ENCODE measurements at regions not wholly inside any gene's neighbourhood (a gene's known extent, or its start where the extent isn't known, plus 50 kb on each side); places are given as distances from the start of the nearest gene placed in this dataset.

GRCh38 chr19:34082289-34083077, 89.8 kb upstream of the LSM14A start:
- Histone ChIP-seq H3K27ac (ENCODE audit: insufficient read length, low read depth, low read length) (no peak overlapping the region), H2BK5ac (ENCODE audit: insufficient read length, low read length) (no peak overlapping the region), H2BK20ac (ENCODE audit: low read depth, low read length, poor library complexity, severe bottlenecking) (no peak overlapping the region), H4K8ac (replicated peaks; ENCODE audit: insufficient read length, low read depth, low read length) (no peak overlapping the region), H3K18ac (ENCODE audit: insufficient read length, low read depth, low read length) (no peak overlapping the region), H3K4ac (ENCODE audit: low read depth, low read length) (no peak overlapping the region), H2BK12ac (ENCODE audit: insufficient read length, low read depth, low read length) (no peak overlapping the region), H4K20me1 (ENCODE audit: control insufficient read depth, insufficient read depth, insufficient read length) (no peaks in the 10 kb centered on the region), H3K79me1 (ENCODE audit: insufficient read depth, low read depth, low read length, poor library complexity, severe bottlenecking) (no peaks in the 10 kb centered on the region), H3K23me2 (ENCODE audit: insufficient read length, low read depth, low read length, poor library complexity, severe bottlenecking) (no peaks in the 10 kb centered on the region), H3K9me3 (ENCODE audit: control insufficient read depth, low read depth, low read length) (no peaks in the 10 kb centered on the region), H3K9ac (ENCODE audit: extremely low read depth, insufficient read length, low read length) (no peak overlapping the region), H2AFZ (ENCODE audit: low read length) (no peak overlapping the region), H3K4me1 (ENCODE audit: insufficient read depth, low read length) (no peaks in the 10 kb centered on the region; the same call in 1 of the 2 replicates), H4K5ac (ENCODE audit: insufficient read length, low read depth, low read length) (no peak overlapping the region), H2BK15ac (ENCODE audit: low read depth, low read length) (no peak overlapping the region), H3K27me3 (ENCODE audit: insufficient read depth, low read length) (no peaks in the 10 kb centered on the region), H3K4me2 (ENCODE audit: insufficient read depth, insufficient read length, low read length) (no peak overlapping the region), H3T11ph (ENCODE audit: low read length) (no peak overlapping the region), H2AK5ac (ENCODE audit: insufficient read length, low read length) (no peak overlapping the region), H3K23ac (ENCODE audit: insufficient read length, low read depth, low read length) (no peak overlapping the region), H3K79me2 (ENCODE audit: insufficient read depth, low read length) (no peaks in the 10 kb centered on the region), H4K91ac (ENCODE audit: insufficient read length, low read depth, low read length) (no peak overlapping the region), H3K14ac (ENCODE audit: insufficient read depth, low read length) (no peak overlapping the region), H2BK120ac (ENCODE audit: low read depth, low read length, poor library complexity, severe bottlenecking) (no peak overlapping the region), H3K56ac (ENCODE audit: insufficient read length, low read depth, low read length) (no peak overlapping the region)
- Mint-ChIP-seq H3K9me3 (peaks cover 10 to 13% of the 10 kb centered on the region in 2 experiments), H3K4me3 (no peak overlapping the region; a peak in 2 of 5 replicates), H3K27ac (peak overlapping the region; percentile 59 to 97 (median 82); a peak in 5 of 7 replicates), H3K4me1 (peaks cover 29 to 44% of the 10 kb centered on the region in 2 experiments), H3K27me3 (ENCODE audit: low read depth) (no peaks in the 10 kb centered on the region), H3K36me3 (ENCODE audit: insufficient read depth in 1 of 3, low read depth in 3 of 3) (peaks cover 0 to 13% (median 2%) of the 10 kb centered on the region in 3 experiments; a peak in 3 of 7 replicates)
- no CpG with 5 or more reads among the region's 10 CpGs for WGBS (ENCODE audit: extremely low coverage, insufficient read length, low lambda C conversion rate)
- DNase-seq = peak; percentile 42
- no peak for TF ChIP-seq CTCF (conservative IDR thresholded peaks at IDR 0.05)

Measured in H9 (cell line).